HG02840 (cell line): ENCODE measurements at regions not wholly inside any gene's neighbourhood (a gene's known extent, or its start where the extent isn't known, plus 50 kb on each side); places are given as distances from the start of the nearest gene placed in this dataset.
"Not testable (repeated sequence)": the region's sequence is repeated elsewhere in the genome, so short reads cannot be mapped to it uniquely, and the experiment has no call there.

Experiments
- ATAC-seq: cut with Tn5 transposase; IDR thresholded peaks from one replicate; pipeline ENCODE4 v1.9.1; 2021; ENCODE audit warnings: mild to moderate bottlenecking, moderate library complexity, moderate number of reproducible peaks; ENCODE audit not compliant: unreplicated experiment, low FRiP score

- ATAC-seq = no peak
Observed at GRCh38 chr16:17992416-17992815, 344.1 kb downstream of the NPIPA8 start.

GRCh38 chr16:17989255-17989654 lies 347.3 kb downstream of the NPIPA8 start:
- no peak for ATAC-seq

- no peak for ATAC-seq
Observed at GRCh38 chr16:17988839-17989238, 347.7 kb downstream of the NPIPA8 start.

GRCh38 chr16:17986991-17987390 lies 349.5 kb downstream of the NPIPA8 start:
- no peak for ATAC-seq

- no peak for ATAC-seq
Observed at GRCh38 chr16:17984810-17985209, 351.7 kb downstream of the NPIPA8 start.

GRCh38 chr16:17983847-17984639 lies 352.5 kb downstream of the NPIPA8 start:
- ATAC-seq = no peak

GRCh38 chr16:17983114-17983513 lies 353.4 kb downstream of the NPIPA8 start:
- ATAC-seq = no peak

GRCh38 chr16:17977260-17977659 lies 359.3 kb downstream of the NPIPA8 start:
- ATAC-seq = no peak

- no peak for ATAC-seq
Observed at GRCh38 chr16:17972460-17972943, 364.0 kb downstream of the NPIPA8 start.

- no peak for ATAC-seq
Observed at GRCh38 chr16:17970816-17971331, 365.7 kb downstream of the NPIPA8 start.

GRCh38 chr16:17970157-17970765 lies 366.3 kb downstream of the NPIPA8 start:
- no peak for ATAC-seq

GRCh38 chr16:17965133-17965900 lies 371.2 kb downstream of the NPIPA8 start:
- ATAC-seq = no peak

- no peak for ATAC-seq
Observed at GRCh38 chr16:17964196-17964595, 372.3 kb downstream of the NPIPA8 start.

GRCh38 chr16:17963185-17963836 lies 373.2 kb downstream of the NPIPA8 start:
- ATAC-seq = no peak

- no peak for ATAC-seq
Observed at GRCh38 chr16:17962726-17963125, 373.8 kb downstream of the NPIPA8 start.

- ATAC-seq = not testable (repeated sequence)
Observed at GRCh38 chr16:17961822-17962221, 374.7 kb downstream of the NPIPA8 start.

- no peak for ATAC-seq
Observed at GRCh38 chr16:17951378-17951777, 385.2 kb downstream of the NPIPA8 start.

- no peak for ATAC-seq
Observed at GRCh38 chr16:17949982-17950250, 386.6 kb downstream of the NPIPA8 start.

- no peak for ATAC-seq
Observed at GRCh38 chr16:17949141-17949981, 387.2 kb downstream of the NPIPA8 start.

GRCh38 chr16:17947637-17948036 lies 388.9 kb downstream of the NPIPA8 start:
- no peak for ATAC-seq
